ENCODE measurements at regions not wholly inside any gene's neighbourhood (a gene's known extent, or its start where the extent isn't known, plus 50 kb on each side); places are given as distances from the start of the nearest gene placed in this dataset.

DNA sequence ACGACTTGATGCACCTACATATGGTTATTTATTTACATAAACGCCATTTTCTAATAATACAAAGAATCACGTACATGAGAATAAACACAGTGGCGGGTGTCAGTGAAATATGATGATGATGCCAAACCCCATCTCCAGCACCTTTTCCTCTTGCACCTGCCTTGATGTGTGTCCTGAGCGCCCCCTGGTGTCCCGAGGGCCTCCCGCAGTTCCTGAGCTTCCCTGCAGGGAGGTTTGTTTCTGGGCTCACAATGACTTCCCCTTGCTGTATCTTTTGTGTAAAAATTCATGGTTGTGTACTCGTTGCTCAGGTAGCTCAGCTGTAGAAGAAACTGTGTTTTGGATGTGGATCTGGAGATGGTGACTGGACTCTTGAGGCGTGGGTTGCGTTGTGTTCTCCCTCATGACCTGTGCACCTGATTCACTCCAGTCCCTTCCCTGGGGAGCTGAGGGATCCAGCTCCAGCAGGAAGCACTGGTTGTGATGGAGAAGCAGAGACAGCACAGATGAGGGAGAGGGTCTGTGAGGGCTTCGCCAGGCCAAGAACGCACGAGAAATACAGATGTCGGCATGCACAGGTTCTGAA is 1037.8 kb downstream of the TMEM121 start:
- peak; percentile 28; the same call in 1 of the 2 replicates for TF ChIP-seq RAD21 (IDR thresholded peaks at IDR 0.05; ENCODE audit: low read depth)
- TF ChIP-seq NFIC (IDR thresholded peaks at IDR 0.05): no peak
- TF ChIP-seq FOXM1 (IDR thresholded peaks at IDR 0.05; ENCODE audit: borderline replicate concordance, low read depth): no peak
- TF ChIP-seq YY1 (IDR thresholded peaks at IDR 0.05; ENCODE audit: low read depth): no peak
- no peak for TF ChIP-seq EP300 (IDR thresholded peaks at IDR 0.05; ENCODE audit: borderline replicate concordance)
- TF ChIP-seq, protein P1, sequence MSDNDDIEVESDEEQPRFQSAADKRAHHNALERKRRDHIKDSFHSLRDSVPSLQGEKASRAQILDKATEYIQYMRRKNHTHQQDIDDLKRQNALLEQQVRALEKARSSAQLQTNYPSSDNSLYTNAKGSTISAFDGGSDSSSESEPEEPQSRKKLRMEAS (IDR thresholded peaks at IDR 0.05): no peak
- TF ChIP-seq CEBPB (IDR thresholded peaks at IDR 0.05): no peak
- TF ChIP-seq EGR1 (IDR thresholded peaks at IDR 0.05): no peak
- TF ChIP-seq TAF1 (IDR thresholded peaks at IDR 0.05; ENCODE audit: low read depth): no peak
- no peak for TF ChIP-seq TEAD4 (IDR thresholded peaks at IDR 0.05)
